COLO829 (cell line): ENCODE measurements at regions not wholly inside any gene's neighbourhood (a gene's known extent, or its start where the extent isn't known, plus 50 kb on each side); places are given as distances from the start of the nearest gene placed in this dataset.
A peak's percentile ranks its signal among the peaks of the same experiment; 100 is the strongest.
"Not testable (repeated sequence)": the region's sequence is repeated elsewhere in the genome, so short reads cannot be mapped to it uniquely, and the experiment has no call there.

Source experiments
- DNase-seq: peaks from one replicate; pipeline ENCODE4 v3.0.0; 2012; ENCODE audit warnings: low spot score

GRCh38 chr9:129414377-129414992 is 206.4 kb downstream of the C9orf50 start:
- no peak for DNase-seq

- DNase-seq, result peak; percentile 99
These were observed 207.1 kb downstream of the C9orf50 start for GRCh38 chr9:129413537-129414376.

- DNase-seq, result peak; percentile 45
These were observed 207.9 kb downstream of the C9orf50 start for GRCh38 chr9:129412814-129413536.

- not testable (repeated sequence) for DNase-seq
These were observed 208.6 kb downstream of the C9orf50 start for GRCh38 chr9:129412176-129412813.

- no peak for DNase-seq
These were observed 209.3 kb downstream of the C9orf50 start for GRCh38 chr9:129411501-129412175.

- no peak for DNase-seq
These were observed 210.7 kb downstream of the C9orf50 start for GRCh38 chr9:129410226-129410625.

- no peak for DNase-seq
These were observed 212.2 kb downstream of the C9orf50 start for GRCh38 chr9:129408535-129409215.

GRCh38 chr9:129407905-129408452 is 212.9 kb downstream of the C9orf50 start:
- DNase-seq, result no peak

GRCh38 chr9:129406278-129407225 is 214.3 kb downstream of the C9orf50 start:
- DNase-seq, result no peak

- no peak for DNase-seq
These were observed 215.1 kb downstream of the C9orf50 start for GRCh38 chr9:129405827-129406213.

- no peak for DNase-seq
These were observed 215.6 kb downstream of the C9orf50 start for GRCh38 chr9:129405089-129405826.

- DNase-seq, result no peak
These were observed 216.3 kb downstream of the C9orf50 start for GRCh38 chr9:129404621-129405020.

- DNase-seq, result no peak
These were observed 216.9 kb downstream of the C9orf50 start for GRCh38 chr9:129403779-129404620.

GRCh38 chr9:129402931-129403778 is 217.7 kb downstream of the C9orf50 start:
- DNase-seq, result no peak

GRCh38 chr9:129402371-129402739 is 218.5 kb downstream of the C9orf50 start:
- DNase-seq, result no peak

- no peak for DNase-seq
These were observed 219.1 kb downstream of the C9orf50 start for GRCh38 chr9:129401623-129402370.
